ENCODE measurements at regions not wholly inside any gene's neighbourhood (a gene's known extent, or its start where the extent isn't known, plus 50 kb on each side); places are given as distances from the start of the nearest gene placed in this dataset.

GRCh38 chr12:41936333-41936732 lies 208.3 kb downstream of the GXYLT1 start:
- FAIRE-seq, result no peak
- DNase-seq (ENCODE audit: insufficient read length, low spot score), result no peak

- DNase-seq (ENCODE audit: insufficient read length, low spot score), result no peak
- no peak for FAIRE-seq
Measured at GRCh38 chr12:41935911-41936310, 208.8 kb downstream of the GXYLT1 start.

DNA sequence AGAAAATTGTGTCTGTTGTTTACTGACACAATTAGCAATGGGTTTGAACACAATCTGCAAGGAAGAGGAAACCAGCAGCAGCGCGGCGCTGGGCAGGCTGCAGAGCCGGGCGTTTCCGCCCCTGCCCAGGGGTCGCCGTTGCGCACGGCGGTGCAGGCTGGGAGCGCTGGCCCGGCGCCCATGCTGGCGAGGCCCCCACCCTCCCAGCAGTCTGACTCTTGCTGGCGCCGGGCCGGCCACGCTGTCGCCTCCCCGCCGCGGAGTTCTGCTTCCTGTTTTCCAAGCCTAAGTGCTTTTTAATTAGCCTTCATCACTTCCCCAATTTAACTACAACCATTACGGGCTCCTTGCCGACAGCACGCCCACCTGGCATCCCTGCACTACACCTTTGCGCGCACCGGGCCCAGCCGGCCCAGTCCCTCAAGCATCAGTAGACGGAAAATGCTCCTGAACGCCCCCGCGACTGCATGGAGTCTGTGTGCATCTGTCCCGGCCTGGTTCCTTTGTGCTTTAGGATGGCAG lies 212.1 kb downstream of the GXYLT1 start:
- no peak for FAIRE-seq
- DNase-seq (ENCODE audit: insufficient read length, low spot score), result no peak

- DNase-seq (ENCODE audit: insufficient read length, low spot score), result no peak
- FAIRE-seq, result no peak
Measured at GRCh38 chr12:41930866-41931437, 213.7 kb downstream of the GXYLT1 start.

DNA sequence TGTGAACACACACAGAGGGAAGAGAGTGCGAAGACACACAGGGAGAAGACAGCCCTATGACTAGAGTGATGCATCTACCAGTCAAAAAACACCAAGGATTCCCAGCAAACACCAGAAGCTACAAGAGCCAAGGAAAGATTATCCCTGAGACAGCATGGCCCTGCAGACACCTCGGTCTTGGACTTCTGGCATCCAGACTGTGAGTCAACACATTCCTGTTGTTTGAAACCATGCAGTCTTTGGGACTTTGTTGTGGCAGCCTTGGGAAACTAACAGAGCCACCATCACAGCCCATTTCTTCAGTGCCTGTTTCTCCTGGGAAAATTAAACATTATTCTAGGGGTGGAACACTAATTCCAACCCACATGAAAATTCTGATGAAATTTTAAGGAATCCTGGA lies 220.6 kb downstream of the GXYLT1 start:
- no peak for DNase-seq (ENCODE audit: insufficient read length, low spot score)
- no peak for FAIRE-seq

GRCh38 chr12:41923351-41923750 lies 221.3 kb downstream of the GXYLT1 start:
- no peak for FAIRE-seq
- no peak for DNase-seq (ENCODE audit: insufficient read length, low spot score)

DNA sequence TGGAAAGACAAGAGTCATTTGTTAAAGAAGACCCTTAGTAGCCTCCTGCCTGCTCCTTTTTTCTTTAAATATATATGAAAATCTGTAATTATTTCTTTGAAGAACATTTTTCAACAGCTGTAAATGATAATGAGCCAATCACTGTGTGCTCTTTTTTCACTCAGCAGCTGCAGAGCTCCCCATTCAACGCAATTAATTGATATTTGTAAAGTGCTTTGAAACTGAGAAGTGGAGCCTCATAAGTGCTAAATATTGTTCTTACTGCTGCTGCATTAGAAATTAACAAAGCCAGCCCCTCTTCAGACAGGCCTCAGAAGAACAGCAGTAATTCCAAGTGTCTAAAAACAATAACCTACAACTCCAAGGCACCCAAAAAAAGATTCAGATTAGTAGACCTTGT lies 224.3 kb downstream of the GXYLT1 start:
- DNase-seq (ENCODE audit: insufficient read length, low spot score) (no peak), FAIRE-seq (no peak)

DNA sequence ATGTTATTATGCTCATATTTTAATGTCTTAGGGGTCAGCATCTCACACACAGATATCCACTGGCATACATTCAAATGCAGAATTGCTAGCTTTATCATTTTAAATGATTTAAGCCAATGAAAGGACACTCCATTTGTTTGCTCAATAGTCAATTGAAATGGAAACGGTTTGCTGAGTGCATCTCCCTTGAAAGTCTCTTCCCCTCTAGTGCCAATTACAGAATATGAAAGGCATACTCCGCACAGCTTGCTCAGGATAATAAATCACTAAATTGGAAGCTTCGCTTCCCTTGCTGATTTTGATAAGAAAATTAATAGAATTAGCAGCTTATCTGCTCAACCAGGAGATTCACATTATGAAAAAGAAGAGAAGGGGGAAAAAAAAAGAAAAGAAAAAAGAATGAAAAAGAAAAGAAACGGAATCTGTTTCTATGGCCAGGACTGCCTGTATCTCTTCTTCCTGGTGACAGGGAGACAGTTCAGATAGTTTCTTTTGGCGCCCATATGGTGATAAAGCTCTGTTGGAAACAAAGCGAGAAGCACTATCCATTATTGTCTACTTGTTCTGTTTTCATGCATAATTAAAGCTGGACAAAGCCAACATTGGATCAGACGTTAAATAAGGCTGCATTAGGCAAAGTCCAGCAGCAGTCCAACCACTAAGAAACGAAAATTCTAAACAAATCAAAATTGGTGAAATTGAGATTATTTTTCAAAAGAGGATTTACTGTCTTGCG lies 225.0 kb downstream of the GXYLT1 start:
- DNase-seq (ENCODE audit: insufficient read length, low spot score) (no peak), FAIRE-seq (no peak)

DNA sequence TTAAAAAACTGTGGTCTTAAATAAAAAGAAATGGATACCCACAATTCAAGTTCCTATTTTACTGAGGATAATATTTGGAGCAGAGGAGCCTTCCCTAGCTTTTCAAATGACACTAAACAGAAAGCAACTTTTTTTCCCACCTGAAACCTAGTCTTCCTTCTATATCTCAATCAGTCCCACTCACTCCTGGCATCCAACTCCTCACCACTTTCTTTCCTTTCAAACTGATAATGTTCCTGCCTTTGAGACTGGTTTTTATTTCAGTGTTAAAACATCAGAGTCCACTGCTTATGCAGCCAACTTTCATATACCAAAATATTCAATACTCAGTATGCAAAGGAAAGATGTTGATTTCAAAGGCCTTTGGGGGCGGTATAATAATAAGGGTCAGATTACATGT lies 225.6 kb downstream of the GXYLT1 start:
- no peak for DNase-seq (ENCODE audit: insufficient read length, low spot score)
- no peak for FAIRE-seq

- FAIRE-seq, result no peak
- DNase-seq (ENCODE audit: insufficient read length, low spot score), result no peak
Measured at GRCh38 chr12:41917938-41918341, 226.7 kb downstream of the GXYLT1 start.

GRCh38 chr12:41917181-41917580 lies 227.5 kb downstream of the GXYLT1 start:
- FAIRE-seq (no peak), DNase-seq (ENCODE audit: insufficient read length, low spot score) (no peak)

GRCh38 chr12:41910578-41911320 lies 233.9 kb downstream of the GXYLT1 start:
- DNase-seq (ENCODE audit: insufficient read length, low spot score) (no peak), FAIRE-seq (no peak)

DNA sequence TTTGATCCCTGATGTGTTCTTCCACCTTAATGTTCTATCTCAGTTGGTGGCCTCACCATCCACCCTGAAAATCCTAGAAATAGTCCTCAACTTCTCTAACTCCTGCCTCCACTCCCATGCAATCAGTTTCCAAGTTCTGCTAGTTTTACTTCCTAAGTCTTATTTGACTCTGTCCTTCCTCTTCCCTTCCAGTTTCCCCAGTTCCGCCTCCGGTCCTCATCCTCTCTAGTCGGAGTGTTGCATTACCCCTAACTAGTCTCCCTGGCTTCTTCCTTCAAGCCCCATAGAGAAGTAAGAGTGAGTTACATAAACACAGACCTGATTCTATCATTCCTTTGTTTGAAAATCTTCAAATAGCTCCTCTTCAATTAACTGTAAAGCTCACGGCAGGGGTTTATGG lies 236.5 kb downstream of the GXYLT1 start:
- FAIRE-seq, result no peak

GRCh38 chr12:41907550-41907949 lies 237.1 kb downstream of the GXYLT1 start:
- DNase-seq (ENCODE audit: insufficient read length, low spot score) (no peak), FAIRE-seq (no peak)

More for the DNA sequence above, 236.5 kb downstream of the GXYLT1 start:
- no peak for DNase-seq (ENCODE audit: insufficient read length, low spot score)

- DNase-seq (ENCODE audit: insufficient read length, low spot score) (no peak), FAIRE-seq (no peak)
Measured at GRCh38 chr12:41907021-41907420, 237.7 kb downstream of the GXYLT1 start.

- FAIRE-seq (no peak), DNase-seq (ENCODE audit: insufficient read length, low spot score) (no peak)
Measured at GRCh38 chr12:41905759-41906297, 238.8 kb downstream of the GXYLT1 start.

DNA sequence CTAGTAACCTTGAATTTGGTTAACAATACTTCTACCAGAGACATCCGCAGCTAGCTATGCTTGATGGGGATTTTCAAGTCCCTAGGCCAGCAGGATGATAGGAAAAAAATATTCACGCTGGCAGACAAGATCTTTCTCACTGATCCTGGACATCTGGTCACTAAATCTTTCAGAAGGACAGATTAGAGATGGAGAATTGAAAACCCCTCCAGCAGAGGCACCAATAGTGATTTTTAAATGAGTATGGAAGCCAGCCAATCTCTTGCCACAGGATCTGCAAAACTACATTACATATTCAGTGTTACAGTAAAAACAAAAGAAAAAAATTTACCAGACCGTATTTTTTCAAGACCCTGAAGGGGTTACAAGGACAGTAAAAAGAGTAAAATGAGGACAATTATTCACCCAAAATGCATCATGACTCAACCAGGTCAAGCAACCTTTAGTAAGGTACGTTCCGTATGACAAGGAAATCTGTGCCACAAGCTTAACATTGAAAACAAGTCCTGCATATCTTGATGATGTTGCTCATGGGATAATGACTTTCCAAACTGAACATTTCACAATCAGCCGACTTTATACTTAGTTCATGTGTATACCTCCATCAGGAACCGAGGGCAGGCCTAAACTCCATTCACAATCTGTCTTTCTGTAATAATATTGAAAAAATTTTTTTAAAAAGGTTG lies 239.5 kb downstream of the GXYLT1 start:
- DNase-seq (ENCODE audit: insufficient read length, low spot score), result no peak
- no peak for FAIRE-seq

- no peak for FAIRE-seq
Measured at GRCh38 chr12:41904041-41904440, 240.6 kb downstream of the GXYLT1 start.

DNA sequence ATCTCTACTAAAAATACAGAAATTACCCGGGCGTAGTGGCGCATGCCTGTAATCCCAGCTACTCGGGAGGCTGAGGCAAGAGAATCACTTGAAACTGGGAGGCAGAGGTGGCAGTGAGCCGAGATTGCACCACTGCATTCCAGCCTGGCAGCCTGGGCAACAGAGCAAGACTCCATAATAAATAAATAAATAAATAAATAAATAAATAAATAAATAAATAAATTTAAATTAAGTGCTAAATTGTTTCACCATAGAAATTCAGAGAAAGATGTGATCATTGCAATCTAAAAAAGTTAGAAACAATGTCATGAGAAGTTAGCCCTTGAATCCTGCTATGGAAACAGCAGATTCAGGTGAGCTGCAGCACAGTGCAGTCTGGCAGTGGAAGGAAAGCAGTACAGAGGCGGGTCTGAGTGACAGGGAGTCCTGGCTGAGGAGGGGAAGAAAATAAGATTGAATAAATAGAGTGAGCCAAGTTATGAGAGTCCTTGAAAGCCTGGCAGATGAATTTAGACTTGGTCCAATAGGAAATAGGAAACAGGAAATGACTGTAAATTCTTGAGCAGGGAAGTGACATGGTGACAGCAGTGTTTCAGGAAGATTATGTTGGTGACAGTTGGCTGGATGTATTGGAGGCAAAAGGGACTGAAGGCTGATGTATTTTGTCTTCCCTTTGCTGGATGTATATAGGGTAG lies 241.5 kb downstream of the GXYLT1 start:
- no peak for FAIRE-seq
- no peak for DNase-seq (ENCODE audit: insufficient read length, low spot score)

More at GRCh38 chr12:41904041-41904440, 240.6 kb downstream of the GXYLT1 start:
- no peak for DNase-seq (ENCODE audit: insufficient read length, low spot score)

GRCh38 chr12:41899577-41899976 lies 245.1 kb downstream of the GXYLT1 start:
- DNase-seq (ENCODE audit: insufficient read length, low spot score) (no peak), FAIRE-seq (no peak)

All from GM19239 (cell line).